Fibroblast of skin of right biceps (primary cell): ENCODE measurements at regions not wholly inside any gene's neighbourhood (a gene's known extent, or its start where the extent isn't known, plus 50 kb on each side); places are given as distances from the start of the nearest gene placed in this dataset.

Source experiments
- DNase-seq: peaks from one replicate; pipeline ENCODE4 v3.0.0-alpha.2; 2013

- no peak for DNase-seq
Measured at GRCh38 chr12:88251798-88252197, 109.7 kb downstream of the TMTC3 start.

GRCh38 chr12:88253371-88253978 lies 111.4 kb downstream of the TMTC3 start:
- no peak for DNase-seq

GRCh38 chr12:88255224-88255623 lies 113.1 kb downstream of the TMTC3 start:
- DNase-seq = no peak

- DNase-seq = no peak
Measured at GRCh38 chr12:88255847-88256246, 113.7 kb downstream of the TMTC3 start.

- peak; percentile 77 for DNase-seq
Measured at GRCh38 chr12:88258396-88258795, 116.3 kb downstream of the TMTC3 start.

GRCh38 chr12:88266806-88267360 lies 124.8 kb downstream of the TMTC3 start:
- no peak for DNase-seq

- no peak for DNase-seq
Measured at GRCh38 chr12:88267630-88268029, 125.5 kb downstream of the TMTC3 start.

GRCh38 chr12:88272456-88272855 lies 130.3 kb downstream of the TMTC3 start:
- DNase-seq = no peak

GRCh38 chr12:88273450-88273849 lies 131.3 kb downstream of the TMTC3 start:
- DNase-seq = no peak

GRCh38 chr12:88273875-88274274 lies 131.8 kb downstream of the TMTC3 start:
- no peak for DNase-seq

- DNase-seq = peak; percentile 63
Measured at GRCh38 chr12:88291498-88292131, 149.5 kb downstream of the TMTC3 start.

- no peak for DNase-seq
Measured at GRCh38 chr12:88298014-88298682, 156.0 kb downstream of the TMTC3 start.

GRCh38 chr12:88298761-88299242 lies 156.7 kb downstream of the TMTC3 start:
- DNase-seq = peak; percentile 94

GRCh38 chr12:88299567-88300101 lies 157.5 kb downstream of the TMTC3 start:
- peak; percentile 100 for DNase-seq

- no peak for DNase-seq
Measured at GRCh38 chr12:88300931-88301330, 158.8 kb downstream of the TMTC3 start.

- DNase-seq = no peak
Measured at GRCh38 chr12:88303335-88303734, 161.2 kb downstream of the TMTC3 start.

- DNase-seq = no peak
Measured at GRCh38 chr12:88305254-88305890, 163.3 kb downstream of the TMTC3 start.

GRCh38 chr12:88306471-88307069 lies 164.5 kb downstream of the TMTC3 start:
- no peak for DNase-seq

- peak; percentile 56 for DNase-seq
Measured at GRCh38 chr12:88307961-88308360, 165.9 kb downstream of the TMTC3 start.

GRCh38 chr12:88308825-88309224 lies 166.7 kb downstream of the TMTC3 start:
- DNase-seq = peak; percentile 98

- DNase-seq = peak; percentile 80
Measured at GRCh38 chr12:88309546-88309945, 167.4 kb downstream of the TMTC3 start.

- DNase-seq = peak; percentile 93
Measured at GRCh38 chr12:88310069-88310468, 168.0 kb downstream of the TMTC3 start.

GRCh38 chr12:88310666-88311065 lies 168.6 kb downstream of the TMTC3 start:
- no peak for DNase-seq
